Fibroblast of peridontal ligament (primary cell): ENCODE measurements at regions not wholly inside any gene's neighbourhood (a gene's known extent, or its start where the extent isn't known, plus 50 kb on each side); places are given as distances from the start of the nearest gene placed in this dataset.

Experiments
- DNase-seq: peaks from one replicate; pipeline ENCODE4 v3.0.0-alpha.2; 2010; ENCODE audit errors: extremely low read depth

- peak; percentile 81 for DNase-seq
Measured at GRCh38 chrX:39730662-39731329, 367.0 kb downstream of the BCOR start.

- no peak for DNase-seq
Measured at GRCh38 chrX:39731330-39731667, 366.5 kb downstream of the BCOR start.

DNA sequence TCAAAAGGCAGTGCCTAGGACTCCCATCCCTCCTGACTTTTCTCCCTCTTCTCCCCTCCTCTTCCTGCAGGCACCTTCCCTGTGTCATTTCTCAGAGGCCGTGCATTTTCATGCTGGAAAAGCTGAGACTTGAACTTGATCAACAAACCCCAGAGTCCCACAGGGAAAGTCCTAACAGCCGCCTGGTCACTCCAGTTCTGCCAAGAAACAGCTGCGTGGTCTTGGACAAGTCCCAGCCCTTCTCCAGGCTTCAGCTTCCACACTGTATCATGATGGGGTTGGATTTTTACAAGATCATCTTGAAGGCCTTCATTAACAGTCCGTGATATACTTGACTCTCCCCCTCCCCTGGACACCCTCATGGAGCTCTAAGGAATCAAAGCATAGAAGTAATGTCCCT lies 366.0 kb downstream of the BCOR start:
- DNase-seq, result peak; percentile 17

- no peak for DNase-seq
Measured at GRCh38 chrX:39733745-39734144, 364.0 kb downstream of the BCOR start.

DNA sequence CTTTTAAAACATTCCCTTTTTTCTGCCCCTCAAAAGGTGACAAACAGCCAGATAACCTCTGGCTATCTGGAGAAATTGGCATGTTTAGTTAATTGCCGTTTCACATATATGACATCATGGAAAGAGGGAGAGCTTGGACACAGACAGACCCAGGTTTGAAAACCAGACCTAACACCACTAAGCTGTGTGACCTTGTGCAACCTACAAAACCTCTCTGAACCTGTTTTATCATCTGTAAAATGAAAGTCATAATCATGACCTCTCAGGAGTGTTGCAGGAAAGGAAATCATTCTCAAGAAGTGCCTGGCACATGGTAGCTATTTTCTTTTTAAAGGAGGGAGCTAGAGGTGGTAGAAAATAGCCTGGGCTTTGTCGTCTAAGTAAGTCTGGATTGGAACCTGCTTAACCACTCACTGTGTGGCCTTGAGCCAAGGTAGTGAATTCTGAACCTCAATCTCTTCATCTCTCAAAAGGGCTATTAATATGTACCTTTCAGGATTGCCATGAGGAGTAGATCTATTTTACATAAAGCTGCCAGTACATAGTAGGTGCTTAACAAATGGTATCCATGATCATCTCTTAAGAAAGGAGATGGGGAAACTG lies 363.5 kb downstream of the BCOR start:
- DNase-seq, result no peak

DNA sequence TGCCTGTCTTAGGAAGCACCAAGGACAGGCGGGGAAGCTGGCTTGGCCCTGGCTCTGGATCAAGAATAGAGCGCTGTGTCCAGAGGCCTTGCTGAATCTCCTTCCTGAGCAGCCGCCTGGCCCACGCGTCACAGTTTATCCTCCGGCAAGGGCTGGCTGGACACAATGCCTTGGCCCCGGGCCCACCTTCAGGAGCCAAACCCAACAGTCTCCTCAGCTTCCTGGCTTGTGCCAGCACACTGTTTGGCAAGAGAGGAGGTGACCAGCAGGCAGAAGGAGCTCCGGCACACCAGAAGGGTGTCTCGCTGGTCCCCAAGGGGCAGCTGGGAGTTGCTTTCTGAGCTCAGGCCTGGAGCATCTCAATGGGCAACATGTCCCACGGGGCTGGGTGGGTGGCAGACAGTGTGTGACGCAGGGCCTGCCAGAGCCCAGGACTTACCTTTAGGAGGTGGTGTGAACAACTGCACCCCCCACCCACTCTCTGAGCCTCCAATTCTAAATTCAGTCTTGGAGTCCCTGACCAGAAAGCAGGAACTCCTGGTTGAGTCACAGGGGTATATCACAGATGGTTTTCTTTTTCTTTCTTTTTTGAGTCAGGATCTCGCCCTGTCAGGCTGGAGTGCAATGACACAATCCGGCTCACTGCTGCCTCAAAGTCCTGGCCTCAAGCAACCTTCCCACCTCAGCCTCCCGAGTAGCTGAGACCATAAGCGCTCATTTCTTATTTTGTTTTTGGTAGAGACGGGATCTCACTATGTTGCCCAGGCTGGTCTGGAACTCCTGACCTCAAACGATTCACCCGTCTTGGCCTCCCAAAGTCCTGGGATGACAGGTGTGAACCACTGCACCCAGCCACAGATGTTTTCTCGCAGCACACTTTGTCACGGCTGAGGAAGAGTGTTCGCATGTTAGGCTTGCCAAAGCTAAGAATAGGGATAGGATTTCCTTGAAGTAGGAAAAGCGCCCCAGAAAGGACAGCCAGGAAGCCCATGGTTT lies 361.2 kb downstream of the BCOR start:
- DNase-seq, result peak; percentile 67

- DNase-seq, result no peak
Measured at GRCh38 chrX:39739585-39739984, 358.2 kb downstream of the BCOR start.

DNA sequence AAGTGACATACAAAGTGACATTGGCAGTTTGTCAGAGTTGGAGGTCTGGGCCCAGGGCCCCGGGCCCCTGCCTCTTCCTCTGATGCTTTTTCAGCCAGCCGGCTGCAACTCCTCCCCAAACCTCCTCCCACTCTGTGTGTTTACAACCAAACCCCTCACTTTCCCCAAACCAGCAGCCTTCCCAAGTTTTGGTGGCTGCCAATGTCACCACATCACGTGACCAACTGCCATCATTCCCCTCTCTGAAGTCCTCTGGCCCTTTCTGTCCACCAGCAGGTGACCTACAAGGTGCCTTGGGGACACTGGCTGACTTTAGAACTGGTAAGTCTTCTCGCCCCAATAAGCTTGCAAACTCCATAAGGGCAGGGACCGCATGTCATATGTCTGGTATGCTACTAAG lies 357.7 kb downstream of the BCOR start:
- DNase-seq, result no peak

DNA sequence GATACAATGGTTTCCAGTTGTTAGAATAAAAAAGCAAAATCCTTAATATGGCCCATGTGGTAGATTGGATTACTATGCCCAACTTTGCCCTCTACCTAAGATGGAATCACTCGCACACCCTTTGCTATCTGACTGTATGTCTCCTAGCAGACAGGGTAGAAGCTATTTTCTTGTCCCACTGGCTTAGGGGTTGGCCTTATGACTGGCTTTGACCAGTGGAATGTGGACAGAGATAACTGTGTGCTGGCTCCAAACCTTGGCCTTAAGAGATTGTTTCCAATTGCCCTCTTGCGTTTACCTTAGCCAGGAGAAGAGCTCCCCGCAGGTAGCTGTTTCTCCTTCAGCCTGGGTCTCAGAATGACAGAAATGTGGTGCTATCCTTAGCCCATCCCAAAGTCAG lies 355.9 kb downstream of the BCOR start:
- DNase-seq, result no peak

DNA sequence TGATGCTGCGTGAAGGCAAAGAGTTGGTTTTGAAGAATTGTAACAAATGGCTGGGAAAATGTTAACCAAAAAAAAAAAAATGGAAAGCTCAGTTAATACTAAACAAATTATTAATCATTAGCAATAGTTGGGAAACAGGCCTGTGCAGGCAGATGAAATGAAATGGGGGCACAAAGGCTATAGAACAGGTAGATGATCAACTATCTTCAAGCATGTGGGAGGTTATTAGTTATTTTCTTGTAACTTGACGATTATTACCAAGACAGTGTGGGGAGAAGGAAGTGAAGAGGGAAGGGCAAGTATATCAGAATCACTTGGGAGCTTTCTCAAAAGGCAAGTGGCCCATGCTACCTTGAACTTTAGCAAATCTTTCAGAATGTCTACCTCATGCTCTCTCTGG lies 351.9 kb downstream of the BCOR start:
- no peak for DNase-seq

- DNase-seq, result peak; percentile 44
Measured at GRCh38 chrX:39749135-39749534, 348.6 kb downstream of the BCOR start.

DNA sequence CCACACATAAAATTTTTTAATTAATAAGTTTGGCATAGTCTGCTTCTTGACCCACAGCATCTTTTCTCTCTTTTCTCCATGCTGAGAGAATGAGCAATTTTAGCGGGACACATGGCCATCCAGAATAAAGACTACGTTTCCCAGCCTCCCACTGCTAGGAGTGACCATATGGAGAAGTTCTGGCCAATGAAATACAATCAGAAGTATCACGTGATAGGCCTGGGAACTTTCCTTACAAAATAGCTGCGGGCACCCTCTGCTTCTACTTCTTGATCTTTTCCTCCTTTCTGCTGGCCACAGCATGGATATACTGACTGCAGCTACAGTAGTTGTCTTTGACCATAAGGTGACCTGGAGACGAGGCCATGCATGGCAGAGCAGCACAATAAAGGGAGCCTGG lies 348.0 kb downstream of the BCOR start:
- no peak for DNase-seq

DNA sequence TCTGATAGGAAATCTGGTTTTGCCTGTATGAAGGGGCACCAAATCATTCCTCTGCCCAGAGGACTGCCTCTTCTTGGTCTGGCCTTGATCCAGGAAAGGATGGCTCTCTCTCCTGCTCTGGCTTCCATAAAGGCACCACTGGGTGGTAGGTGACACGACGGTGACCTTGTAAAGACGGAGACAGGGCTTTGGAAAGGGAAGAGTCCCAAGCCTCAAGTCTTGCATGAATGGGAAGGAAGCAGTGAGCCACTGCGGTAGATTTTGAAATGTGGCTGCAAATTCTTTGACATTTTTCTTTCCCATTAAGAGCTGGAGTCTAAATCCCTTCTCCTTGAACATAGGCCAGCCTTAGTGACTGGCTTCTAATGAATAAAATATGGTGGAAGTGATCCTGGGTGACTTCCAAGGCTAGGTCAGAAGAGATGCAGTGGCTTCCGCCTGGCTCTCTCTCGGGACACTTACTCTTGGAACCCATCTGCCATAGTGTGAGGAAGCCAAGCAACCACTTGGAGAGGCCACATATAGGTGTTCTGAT lies 347.4 kb downstream of the BCOR start:
- no peak for DNase-seq

DNA sequence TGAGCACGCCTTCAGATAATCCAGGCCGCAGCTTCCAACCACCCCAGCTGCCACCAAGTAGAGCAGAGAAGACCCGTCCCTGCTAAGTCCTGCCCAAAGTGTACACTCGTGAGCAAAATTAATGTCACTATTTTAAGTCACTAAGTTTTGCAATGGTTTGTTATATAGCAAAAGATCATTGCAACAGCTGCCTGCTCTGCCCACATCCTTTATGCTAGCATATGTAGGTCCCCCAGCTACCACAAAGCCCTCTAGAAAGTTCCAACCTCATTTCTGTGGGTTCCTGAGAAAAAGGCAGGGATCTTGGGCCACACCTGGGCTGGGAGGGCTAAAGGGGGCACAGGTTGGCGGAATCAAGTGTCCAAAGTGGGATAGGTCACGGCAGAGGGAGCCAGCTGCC lies 346.9 kb downstream of the BCOR start:
- no peak for DNase-seq

- peak; percentile 42 for DNase-seq
Measured at GRCh38 chrX:39752815-39753214, 344.9 kb downstream of the BCOR start.

DNA sequence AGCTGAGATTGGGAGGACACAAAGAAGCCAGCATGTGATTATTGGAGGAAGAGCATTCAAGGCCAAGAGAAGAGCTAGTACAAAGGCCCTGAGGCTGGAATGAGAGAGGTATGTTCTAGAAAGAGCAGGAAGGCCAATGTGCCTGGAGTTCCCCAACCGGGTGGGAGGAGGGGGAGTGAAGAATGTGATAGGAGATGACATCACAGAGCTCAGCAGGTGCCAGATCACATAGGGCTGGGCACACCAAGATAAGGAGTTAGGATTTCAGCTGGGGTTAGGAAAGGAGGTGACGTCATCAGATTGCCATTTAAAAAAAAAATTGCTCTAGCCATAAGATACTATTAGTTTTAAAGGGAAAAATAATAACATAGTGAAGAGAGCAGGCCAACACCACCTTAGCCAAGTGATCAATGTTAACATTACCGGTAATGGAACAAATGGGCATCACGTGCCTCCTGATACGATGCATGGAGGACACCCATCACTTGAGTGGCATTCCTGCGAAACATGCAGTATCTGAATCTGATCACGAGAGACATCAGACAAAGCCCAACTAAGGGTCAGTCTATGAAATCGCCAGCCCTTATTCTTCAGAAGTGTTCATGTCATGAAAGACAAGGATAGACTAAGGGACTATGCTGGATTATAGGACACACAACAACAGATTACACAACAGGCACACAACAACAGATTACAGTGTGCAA lies 344.3 kb downstream of the BCOR start:
- no peak for DNase-seq

DNA sequence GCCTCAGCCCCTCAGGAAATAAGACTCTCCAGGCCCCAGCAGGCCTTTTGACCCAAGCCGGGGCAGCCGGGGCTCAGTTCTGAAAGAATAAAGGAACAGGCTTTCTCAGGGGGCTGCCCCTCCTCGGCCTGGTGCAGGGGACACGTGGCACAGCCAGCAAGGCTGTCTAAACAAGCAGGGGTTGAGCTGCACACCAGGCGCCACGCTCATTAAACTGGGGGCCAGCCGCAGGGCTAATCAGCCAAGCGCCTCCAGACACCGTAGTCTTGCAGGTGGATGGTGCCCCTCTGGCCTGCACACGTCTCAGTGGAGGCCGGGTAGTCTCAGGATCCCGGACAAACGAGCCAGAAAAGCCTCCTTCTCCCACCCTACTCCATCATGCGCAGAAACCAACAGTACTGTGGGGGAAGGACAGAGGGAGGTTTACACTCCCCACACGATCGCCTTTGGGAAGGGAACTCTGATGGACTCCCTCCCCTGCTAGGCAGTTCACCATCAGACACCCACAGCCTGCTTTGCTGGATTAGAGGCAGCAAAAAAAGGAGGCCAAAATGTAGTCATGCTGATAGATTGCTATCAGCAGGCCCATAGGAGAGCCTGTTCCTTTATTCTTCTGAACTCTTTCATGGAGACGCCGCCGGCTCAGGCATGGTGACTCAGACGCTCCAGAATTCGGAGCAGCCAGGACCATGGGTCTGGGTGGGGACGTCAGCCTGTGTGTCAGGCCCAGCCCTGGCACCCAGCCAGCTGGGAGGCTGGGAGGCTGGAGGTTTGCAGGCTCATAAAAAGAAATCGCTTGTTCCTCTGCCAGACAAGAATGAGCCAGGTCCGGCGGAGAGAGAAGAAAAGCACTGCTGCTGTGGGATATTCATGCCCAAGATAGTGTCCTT lies 342.4 kb downstream of the BCOR start:
- DNase-seq, result peak; percentile 84

GRCh38 chrX:39756086-39756883 lies 341.5 kb downstream of the BCOR start:
- DNase-seq, result no peak

- DNase-seq, result peak; percentile 73
Measured at GRCh38 chrX:39757971-39758370, 339.8 kb downstream of the BCOR start.
